HG02610 (cell line): ENCODE measurements at regions not wholly inside any gene's neighbourhood (a gene's known extent, or its start where the extent isn't known, plus 50 kb on each side); places are given as distances from the start of the nearest gene placed in this dataset.

Experiments used
- ATAC-seq: cut with Tn5 transposase; IDR thresholded peaks from one replicate; pipeline ENCODE4 v1.9.1; 2021; ENCODE audit warnings: mild to moderate bottlenecking, moderate library complexity; ENCODE audit not compliant: unreplicated experiment

DNA sequence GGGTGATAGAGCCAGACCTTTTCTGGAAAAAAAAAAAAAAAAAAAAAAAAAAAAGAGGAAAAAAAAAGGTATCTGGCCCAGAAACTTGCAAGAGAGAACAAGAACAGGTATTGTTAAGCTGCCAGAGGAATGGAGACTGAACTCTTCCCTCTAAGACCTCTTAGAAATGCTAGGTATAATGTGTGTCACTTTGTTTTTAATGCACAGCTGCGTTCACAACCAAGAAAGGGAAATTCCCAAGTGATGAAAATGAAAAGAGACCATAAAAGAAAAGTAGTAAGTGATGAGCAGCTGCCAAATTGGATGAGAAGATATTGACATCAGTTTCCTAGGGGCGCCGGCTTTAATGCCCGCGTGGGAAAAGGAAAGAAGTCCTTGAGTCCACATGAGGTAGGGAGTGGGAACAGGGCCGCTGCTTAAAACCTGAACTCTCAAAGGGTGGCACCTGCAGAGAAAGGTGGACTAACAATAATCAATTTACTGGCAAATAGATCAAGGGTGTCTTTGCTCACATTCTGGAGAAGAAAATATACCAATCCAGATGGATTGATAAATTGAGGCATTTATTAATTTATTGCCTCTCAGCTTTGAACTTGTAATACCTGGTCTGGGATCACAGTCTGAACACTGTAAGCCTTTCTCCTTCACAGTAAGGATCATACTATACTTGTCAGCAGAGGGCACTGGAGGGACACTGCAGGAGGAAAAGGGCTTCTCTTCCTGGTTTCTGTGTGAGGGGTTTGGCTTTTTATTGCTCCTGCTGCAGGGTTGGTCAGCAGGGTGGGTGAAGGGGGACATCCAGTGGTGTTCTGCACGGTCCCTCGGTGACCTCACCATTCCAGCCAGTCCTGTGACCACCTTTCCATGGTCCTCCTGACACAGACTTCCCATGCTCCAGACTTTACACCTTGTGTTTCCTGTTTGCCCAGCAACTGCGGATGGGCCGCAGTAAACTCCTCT, 131.6 kb downstream of the AQP9 start:
- no peak for ATAC-seq

DNA sequence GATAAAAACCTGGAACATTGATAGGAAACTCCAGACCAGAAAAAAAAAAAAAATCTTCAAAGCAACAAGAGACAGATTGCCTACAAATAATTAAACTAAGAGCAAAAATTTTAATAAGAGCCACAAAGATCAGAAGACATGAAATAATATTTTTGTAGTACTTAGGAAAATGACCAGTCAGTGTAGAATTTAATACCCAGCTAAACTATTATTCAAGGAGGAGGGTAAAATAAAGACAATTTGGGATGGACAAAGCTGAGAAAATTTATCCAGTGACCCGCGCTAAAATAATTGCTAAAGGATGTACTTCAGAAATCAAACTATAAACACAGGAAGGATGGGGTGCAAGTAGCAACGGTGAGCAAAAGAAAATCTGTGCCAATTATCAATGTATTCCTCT, 133.2 kb downstream of the AQP9 start:
- ATAC-seq: no peak

DNA sequence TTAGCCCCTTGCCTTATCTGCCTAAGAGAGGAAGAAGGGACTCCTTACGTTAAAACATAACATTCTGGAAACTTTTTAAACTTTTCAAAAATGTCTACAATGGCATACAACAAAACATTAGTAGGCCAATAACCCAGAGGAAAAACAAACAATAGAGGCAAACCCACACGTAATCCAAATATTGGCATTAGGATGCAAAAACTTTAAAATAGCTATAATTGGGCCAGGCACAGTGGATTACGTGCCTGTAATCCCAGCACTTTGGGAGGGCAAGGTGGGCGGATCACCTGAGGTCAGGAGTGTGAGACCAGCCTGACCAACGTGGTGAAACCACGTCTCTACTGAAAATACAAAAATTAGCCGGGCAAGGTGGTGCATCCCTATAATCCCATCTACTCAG, 134.9 kb downstream of the AQP9 start:
- ATAC-seq: no peak

DNA sequence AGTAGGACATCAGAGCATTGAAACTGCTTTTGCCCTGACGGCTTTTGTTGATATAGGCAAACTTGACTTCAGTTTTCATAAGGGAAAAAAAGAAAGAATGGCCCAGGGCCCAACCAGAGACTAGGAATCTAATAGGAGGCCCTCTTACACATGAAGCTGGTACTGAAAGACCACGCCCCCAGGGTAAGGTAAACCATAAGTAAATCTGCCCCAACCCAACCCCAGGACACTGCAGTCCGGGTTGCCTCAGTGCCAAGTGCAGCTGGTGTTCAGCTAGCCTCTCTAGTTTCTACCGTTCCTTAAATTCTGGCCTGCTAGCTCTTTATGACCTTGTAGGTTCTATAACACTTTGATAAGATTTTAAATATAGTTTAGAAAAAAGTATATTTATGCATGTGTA, 136.7 kb downstream of the AQP9 start:
- no peak for ATAC-seq

DNA sequence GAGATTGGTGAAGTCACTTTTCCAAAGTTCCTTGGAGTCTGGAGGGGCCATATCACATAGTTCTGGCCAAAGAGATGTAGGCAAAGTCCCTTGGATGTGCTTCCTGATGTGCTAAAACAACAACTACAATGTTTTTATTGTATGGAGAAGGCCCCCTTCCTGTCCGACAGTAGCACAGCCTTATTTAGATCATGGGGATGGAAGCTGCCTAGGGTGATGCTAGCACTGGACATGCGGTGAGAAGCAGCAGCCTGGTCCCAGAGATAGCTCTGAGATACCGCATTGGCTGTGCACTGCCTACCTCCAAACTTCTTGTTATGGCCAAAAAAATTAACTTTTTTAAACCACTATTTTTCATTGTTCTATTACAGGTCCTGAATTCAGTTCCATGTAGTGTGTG, 137.6 kb downstream of the AQP9 start:
- no peak for ATAC-seq

DNA sequence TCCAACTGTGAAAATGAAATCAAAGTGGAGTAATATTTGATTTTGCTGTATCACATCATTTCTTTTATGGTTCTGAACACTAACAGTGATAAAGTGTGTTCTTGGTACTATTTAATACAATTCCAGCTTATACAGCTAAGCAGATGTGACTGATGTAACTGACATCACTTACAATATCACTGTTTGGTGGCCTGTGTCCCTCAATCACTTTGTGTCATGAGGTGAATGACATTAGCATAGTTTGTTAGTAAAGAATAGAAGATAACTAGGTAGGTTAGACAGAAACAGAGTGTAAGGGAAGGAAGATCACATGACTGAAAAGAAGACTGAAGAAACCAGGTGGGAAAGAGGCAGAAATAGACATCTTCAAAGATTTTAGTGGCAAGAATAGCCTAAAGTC, 138.7 kb downstream of the AQP9 start:
- no peak for ATAC-seq

DNA sequence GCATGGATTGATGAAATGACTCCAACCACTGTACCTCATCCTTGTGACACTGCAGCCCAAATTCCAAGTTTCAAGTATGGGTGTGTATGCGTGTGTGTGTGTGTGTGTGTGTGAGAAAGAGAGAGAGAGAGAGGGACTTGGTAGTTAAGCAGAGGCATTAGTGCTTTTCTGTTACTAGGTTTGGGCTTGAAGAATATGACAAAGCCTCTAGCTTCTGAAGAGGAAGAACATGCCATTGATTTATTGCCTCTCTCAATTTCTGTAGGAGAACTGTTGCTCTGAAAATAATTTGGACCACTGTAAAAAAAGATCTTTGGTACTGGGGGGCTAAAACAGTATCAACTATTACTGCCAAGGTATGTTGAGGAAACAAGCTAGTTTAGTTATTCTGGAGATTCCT, 139.2 kb downstream of the AQP9 start:
- ATAC-seq: no peak

DNA sequence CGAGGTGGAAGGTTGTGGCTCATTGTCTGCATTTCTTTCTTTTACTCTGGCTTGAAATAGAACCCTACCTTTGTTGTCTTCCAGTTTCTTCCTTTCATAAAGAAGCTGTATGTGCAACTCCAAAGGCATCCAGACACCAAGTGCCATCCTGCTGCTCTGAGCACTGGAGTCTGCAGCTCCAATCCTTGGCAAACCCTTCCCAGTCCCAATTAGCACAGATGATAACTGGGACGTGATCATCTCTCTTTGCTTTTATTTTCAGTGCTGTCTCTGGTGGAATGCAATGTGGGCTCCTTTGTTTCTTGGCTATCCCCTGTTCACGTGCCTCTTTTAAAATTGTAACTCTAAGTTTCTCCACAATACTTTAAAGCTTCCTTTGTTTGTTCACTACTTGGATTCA, 140.9 kb downstream of the AQP9 start:
- ATAC-seq: no peak

DNA sequence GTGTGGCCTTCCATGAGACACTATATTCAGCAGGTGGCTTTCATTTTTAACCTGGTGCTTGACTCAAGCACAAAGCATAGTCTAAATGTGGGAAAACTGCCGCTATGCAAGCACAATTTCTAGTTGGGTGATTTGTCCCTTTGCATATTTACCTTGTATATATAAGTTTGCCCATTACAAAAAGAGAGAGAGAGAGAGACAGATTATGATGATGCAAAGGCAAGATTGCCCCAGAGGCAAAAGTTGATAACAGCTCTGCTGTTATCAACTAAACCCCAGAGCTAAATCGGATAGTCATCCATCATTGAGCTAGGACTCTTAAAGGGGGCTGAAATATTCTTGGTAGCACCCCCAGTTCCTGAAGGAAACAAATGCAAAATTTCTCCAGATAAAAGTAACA, 141.5 kb downstream of the AQP9 start:
- ATAC-seq: no peak

DNA sequence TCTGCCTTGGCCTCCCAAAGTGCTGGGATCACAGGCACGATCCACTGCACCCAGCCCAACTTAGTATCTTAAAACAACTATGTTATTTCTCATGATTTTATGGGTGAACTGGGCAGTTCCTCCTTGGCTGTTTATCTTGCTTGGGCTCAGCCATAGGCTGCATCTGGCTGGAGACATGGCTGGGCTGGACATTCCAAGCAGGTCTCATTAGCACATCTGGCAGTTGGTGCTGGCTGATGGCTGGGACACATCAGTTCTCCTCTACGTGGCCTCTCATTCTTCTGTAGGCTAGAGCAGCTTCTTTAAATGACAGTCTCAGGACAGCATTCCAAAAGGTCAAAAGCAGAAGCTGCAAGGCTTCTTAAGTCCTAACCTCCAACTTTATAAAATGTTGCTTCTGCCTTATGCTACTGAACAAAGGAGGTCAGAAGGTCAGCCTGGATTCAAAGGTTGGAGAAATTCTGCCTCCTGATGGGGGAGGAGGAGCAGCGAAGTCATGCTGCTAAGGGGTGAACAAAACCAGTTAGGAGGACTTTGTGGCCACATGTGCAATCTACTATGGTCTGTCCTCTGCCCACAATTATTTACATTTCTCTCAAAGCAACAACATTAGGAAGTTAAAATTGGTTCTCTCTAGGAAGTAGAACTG, 144.0 kb downstream of the AQP9 start:
- no peak for ATAC-seq

DNA sequence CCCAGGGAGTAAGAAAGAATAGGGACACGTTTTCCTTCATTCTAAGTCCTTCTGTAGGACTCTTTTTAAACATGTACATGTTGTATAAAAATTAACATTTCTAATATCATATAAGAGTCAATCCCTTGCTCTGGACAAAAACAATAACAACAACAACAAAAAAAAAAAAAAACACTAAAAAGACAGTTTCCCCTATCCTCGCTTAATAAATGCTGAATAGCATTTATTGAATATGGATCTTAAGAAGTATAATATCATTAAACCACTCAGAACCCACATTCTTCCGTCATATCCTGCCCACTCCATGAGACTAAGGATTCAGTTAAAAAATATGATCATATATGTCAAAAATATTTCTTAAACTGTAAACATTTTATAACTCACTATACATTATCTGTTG, 145.1 kb downstream of the AQP9 start:
- ATAC-seq: no peak

DNA sequence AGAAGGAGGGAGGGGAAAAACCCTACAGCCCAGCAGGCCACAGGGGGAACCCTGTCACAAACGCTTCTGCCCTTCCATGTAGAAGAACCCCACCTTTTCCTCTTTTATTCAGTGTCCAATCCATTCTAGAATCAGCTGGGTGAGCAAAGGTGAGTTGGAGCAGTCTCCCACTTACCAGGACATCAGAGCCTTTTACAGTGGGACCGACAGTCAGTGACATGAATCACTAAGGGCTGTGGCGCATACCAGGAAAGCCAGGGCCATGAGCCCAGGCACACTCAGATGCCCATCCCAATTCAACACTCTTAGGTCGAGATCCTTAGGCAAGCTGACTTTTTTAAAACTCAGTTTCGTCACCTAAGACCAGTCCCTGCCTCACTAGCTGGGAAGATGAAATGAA, 146.1 kb downstream of the AQP9 start:
- ATAC-seq: no peak

DNA sequence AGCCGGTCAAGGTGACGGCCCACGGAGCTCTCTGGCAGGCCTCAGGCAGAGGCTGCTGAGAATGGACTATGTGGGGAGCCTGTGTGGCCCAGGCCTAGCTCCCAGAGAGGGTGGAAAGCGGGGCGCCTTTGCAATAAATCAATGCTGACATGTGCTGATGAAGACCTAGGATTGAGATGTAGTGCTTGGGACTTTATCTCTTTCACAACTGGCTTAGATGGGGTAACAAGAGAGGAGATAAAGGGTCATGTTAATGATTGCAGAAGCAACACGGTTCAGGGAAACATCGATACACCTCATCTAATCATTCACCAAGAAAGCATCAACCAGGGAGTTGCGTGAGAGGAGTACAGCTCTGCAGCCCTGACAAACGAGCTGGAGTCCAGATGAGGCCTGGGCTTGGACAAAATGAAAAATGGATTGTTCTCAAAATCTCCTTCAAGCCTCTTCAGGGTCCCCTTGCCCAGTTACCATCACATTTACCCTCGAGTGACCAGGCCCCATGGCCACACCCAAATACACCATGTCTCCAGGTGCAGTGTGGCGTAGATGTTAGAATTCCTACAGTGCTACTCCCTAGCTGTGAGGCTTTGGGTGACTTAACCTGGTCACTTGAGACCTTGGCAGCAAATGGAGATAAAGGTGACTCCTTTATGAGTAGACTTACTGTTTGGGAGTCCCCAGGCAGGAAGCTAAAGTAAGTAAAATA, 146.4 kb upstream of the LIPC start:
- ATAC-seq: no peak

DNA sequence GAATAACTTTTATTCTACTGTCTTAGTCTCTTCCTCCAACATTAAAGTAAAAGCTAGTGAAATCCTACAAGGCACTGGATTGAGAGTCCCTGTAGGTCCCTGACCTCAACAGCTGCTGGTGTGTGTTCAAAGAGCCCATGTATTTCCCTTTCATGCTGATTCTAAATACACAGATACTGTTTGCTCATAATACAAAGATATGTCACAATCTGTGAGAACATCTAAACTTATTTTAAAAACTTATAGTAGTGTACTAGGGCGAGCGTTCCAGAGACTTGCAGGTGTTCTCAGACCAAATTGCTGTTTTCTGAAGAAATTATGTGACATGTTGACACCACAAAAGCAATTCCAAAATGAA, 145.9 kb upstream of the LIPC start:
- no peak for ATAC-seq

DNA sequence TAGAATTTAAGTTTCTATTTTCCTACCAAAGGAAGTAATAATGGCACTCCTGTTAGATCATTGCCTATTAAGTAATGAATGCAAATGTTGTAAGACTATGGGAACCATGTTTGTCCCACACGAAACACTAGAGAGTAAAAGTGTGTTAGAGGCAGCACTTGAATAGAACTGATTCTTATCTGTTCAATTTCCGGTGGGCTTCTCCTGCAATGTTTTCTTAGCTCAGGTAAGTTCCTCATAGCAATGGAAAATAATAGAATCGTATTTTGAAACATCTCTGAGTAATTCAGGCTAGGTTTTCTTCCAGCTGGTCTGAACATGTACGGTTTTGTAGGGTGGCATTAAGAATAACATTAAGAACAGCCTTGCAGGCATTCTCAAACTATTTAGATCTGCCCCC, 145.3 kb upstream of the LIPC start:
- no peak for ATAC-seq

DNA sequence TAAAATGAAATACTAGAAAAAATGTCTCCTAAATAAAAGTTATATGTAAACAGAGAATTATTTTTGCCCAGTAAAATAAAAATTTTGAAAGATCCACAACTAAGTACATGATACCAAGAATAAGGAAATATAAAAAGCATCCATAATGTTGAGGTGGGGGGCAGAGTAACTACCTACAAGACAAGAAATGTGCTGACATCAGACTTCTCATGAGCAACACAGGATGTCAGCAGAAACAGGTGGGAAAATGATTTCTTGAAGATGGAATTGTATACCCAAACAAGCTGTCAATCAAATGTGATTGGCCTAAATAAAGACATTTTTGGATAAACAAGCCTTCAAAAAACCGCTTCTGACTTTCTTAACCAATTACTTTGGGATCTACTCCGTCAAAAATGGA, 143.9 kb upstream of the LIPC start:
- ATAC-seq: no peak

DNA sequence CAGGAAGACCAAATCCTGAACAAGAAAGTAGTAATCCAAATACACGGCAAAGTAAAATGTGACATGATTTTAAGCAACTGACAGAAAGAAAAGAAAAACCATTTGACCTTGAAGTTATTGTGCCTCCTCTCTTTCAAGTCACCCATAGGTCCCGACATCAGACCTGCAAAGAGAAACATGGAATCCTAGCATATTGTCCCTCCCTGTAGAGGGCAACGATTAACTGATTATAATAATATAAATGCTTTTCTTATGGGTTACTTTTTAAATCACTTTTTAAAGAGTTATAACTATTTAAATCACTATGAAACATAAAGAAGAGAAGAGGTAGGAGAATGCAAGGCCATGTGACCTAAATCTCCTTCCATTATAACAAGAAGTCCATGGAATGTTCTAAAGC, 143.2 kb upstream of the LIPC start:
- no peak for ATAC-seq

DNA sequence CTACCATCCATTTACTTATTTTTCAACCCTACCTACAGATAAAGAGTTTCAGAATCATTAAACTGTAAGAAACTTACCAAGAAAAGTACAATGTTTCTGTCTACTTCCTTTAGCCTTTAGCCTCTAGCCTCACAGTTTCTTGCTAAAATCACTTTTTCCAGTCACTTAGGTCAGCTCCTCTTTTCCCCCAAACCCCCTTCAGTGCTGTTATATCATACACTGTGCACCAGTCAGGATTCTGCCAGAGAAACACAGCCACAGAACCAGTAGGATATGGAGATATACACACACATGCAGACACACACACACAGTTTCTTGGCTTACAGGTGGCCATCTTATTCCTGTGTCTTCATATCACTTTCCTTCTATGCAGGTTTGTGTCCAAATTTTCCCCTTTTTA, 139.9 kb upstream of the LIPC start:
- ATAC-seq: no peak

DNA sequence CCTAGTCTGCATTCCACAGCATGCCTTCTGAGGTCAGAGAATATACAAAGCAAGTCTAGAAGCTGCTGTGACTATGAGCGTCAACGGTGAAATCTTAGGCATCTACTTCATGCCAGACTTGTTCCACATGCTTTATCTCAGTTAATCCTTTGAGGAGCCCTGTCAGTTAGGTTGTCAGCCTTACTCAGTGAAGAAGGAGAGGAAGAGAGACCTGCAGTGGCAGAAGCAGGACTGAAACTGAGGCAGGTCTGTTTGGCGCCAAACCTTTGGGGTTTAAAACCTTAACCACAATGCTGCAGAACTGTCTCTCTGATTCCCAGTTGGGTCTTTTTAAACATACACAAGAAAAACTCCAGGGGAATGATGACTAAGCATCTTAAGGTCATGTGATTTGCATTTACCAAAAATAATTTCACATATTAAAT, 139.0 kb upstream of the LIPC start:
- ATAC-seq: no peak

DNA sequence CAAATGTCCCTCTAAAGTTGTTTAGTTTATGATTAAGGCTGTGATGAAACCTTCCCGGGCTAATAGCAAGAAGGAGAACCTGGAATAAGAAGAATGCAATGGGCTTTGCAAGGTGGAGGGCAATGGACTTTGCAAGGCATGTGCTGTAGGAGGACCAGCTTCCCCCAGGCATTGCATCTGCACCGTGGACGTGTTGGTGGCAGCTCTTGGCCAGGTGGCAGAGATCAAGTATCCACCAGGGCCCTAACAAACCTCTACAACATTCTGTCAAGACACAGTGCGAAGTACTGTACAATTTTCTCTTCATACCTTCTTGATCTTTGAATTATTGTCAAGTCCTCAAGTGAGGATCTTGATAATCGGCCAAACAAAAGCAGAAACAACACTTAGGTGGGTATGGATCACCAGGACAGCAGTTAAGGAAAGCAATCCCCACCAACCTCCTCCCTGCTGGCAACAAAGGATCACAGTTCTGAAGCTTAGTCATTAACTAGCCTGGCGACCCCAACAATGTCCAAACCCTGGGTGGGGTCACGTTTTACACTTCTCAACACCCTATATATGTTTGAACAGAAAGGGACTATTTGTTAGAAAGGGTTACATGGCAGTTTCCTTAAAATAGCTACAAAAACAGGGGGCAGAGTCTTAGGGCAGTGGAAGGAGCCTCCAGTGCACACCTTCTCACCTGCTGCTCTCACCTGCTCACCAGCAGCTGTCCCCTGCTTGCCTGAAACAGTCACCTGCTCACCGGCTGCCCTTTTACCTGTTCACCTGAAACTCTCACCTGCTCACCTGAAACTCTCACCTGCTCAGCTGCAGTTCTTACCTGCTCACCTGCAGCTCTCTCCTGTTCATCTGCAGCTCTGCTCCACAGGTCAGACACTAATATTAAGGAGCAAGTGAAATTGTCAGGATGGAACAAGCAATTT, 137.9 kb upstream of the LIPC start:
- no peak for ATAC-seq
